WTC11 (cell line): ENCODE measurements at regions not wholly inside any gene's neighbourhood (a gene's known extent, or its start where the extent isn't known, plus 50 kb on each side); places are given as distances from the start of the nearest gene placed in this dataset.
"Not testable (repeated sequence)": the region's sequence is repeated elsewhere in the genome, so short reads cannot be mapped to it uniquely, and the experiment has no call there.

Source experiments
- ATAC-seq: fragments of 200-7000 bp; cut with Tn5 transposase; 2 replicates; pipeline ENCODE4 v1.10.0; 2021; ENCODE audit warnings: mild to moderate bottlenecking, moderate library complexity
- CTCF ChIA-PET: fragments of 300-600 bp; sonication (Branson Sonifier 250); formaldehyde crosslinking; loops from one replicate; lab custom pipeline; 2021; ENCODE audit warnings: antibody characterized with exemption; lab: Charles Lee
- POLR2A ChIA-PET: fragments of 350-600 bp; sonication (Branson Sonifier 250); formaldehyde crosslinking; loops from one replicate; lab custom pipeline; 2021; ENCODE audit warnings: antibody characterized with exemption; lab: Charles Lee
- DNase-seq: peaks from one replicate; pipeline ENCODE4 v3.0.0; 2021; ENCODE audit warnings: low spot score
- H3K27ac Mint-ChIP-seq: 2 replicates; pipeline ENCODE4 v1.8.0; 2021; ENCODE audit warnings: mixed read lengths
- H3K27me3 Mint-ChIP-seq: 2 replicates; pipeline ENCODE4 v1.8.0; 2021; ENCODE audit warnings: low read depth, mild to moderate bottlenecking, moderate library complexity, mixed read lengths
- H3K36me3 Mint-ChIP-seq: 2 replicates; pipeline ENCODE4 v1.8.0; 2021; ENCODE audit warnings: mixed read lengths
- H3K4me1 Mint-ChIP-seq: 2 replicates; pipeline ENCODE4 v1.8.0; 2022; ENCODE audit warnings: mixed read lengths
- H3K4me3 Mint-ChIP-seq: 2 replicates; pipeline ENCODE4 v1.8.0; 2021; ENCODE audit warnings: mild to moderate bottlenecking, moderate library complexity, mixed read lengths
- H3K9me3 Mint-ChIP-seq: 2 replicates; pipeline ENCODE4 v1.8.0; 2021; ENCODE audit warnings: mixed read lengths
- ATF2 ChIP-seq: sonication (generic); formaldehyde crosslinking; IDR thresholded peaks from 2 replicates; pipeline ENCODE4 v1.8.1; 2022; ENCODE audit warnings: low read depth, missing genetic modification reagents, borderline replicate concordance
- CREB1 ChIP-seq: sonication (generic); formaldehyde crosslinking; IDR thresholded peaks from 2 replicates; pipeline ENCODE4 v1.8.0; 2023; ENCODE audit warnings: mild to moderate bottlenecking, missing genetic modification reagents
- E2F4 ChIP-seq: sonication (generic); formaldehyde crosslinking; IDR thresholded peaks from 2 replicates; pipeline ENCODE4 v1.8.1; 2022; ENCODE audit warnings: low read depth, mild to moderate bottlenecking, moderate library complexity, missing genetic modification reagents, borderline replicate concordance
- GRHL2 ChIP-seq: fragments of 250-450 bp; sonication (Bioruptor Pico); IDR thresholded peaks from 2 replicates; pipeline ENCODE4 v1.8.0; 2022; ENCODE audit warnings: mild to moderate bottlenecking, moderate library complexity; ENCODE audit not compliant: insufficient replicate concordance, severe bottlenecking
- HMGA2 ChIP-seq: fragments of 250-450 bp; sonication (Bioruptor Pico); IDR thresholded peaks from 2 replicates; pipeline ENCODE4 v1.4.0; 2021; ENCODE audit warnings: mild to moderate bottlenecking, moderate library complexity
- NFATC4 ChIP-seq: fragments of 250-450 bp; sonication (Bioruptor Pico); IDR thresholded peaks from 2 replicates; pipeline ENCODE4 v1.9.0; 2021; ENCODE audit warnings: mild to moderate bottlenecking
- NFE2L1 ChIP-seq: sonication (generic); formaldehyde crosslinking; IDR thresholded peaks from 2 replicates; pipeline ENCODE4 v1.8.1; 2023; ENCODE audit warnings: missing genetic modification reagents
- TEAD4 ChIP-seq: sonication (generic); formaldehyde crosslinking; IDR thresholded peaks from 2 replicates; pipeline ENCODE4 v1.8.0; 2022; ENCODE audit warnings: mild to moderate bottlenecking, missing genetic modification reagents
- ZNF121 ChIP-seq: sonication (generic); formaldehyde crosslinking; IDR thresholded peaks from 2 replicates; pipeline ENCODE4 v1.8.0; 2023; ENCODE audit warnings: missing genetic modification reagents
- ZNF396 ChIP-seq: fragments of 250-450 bp; sonication (Bioruptor Pico); IDR thresholded peaks from 2 replicates; pipeline ENCODE4 v1.8.0; 2021; ENCODE audit warnings: mild to moderate bottlenecking, moderate library complexity, borderline replicate concordance
- ZNF423 ChIP-seq: fragments of 250-450 bp; sonication (Bioruptor Pico); IDR thresholded peaks from 2 replicates; pipeline ENCODE4 v2.1.2; 2022; ENCODE audit warnings: mild to moderate bottlenecking, moderate library complexity
- TF ChIP-seq, protein P1 (sequence below): sonication (generic); formaldehyde crosslinking; IDR thresholded peaks from 2 replicates; pipeline ENCODE4 v1.8.1; 2023; ENCODE audit warnings: mild to moderate bottlenecking, missing genetic modification reagents, borderline replicate concordance
- TF ChIP-seq, protein P2 (sequence below): fragments of 250-450 bp; sonication (Bioruptor Pico); IDR thresholded peaks from 2 replicates; pipeline ENCODE4 v1.9.0; 2021; ENCODE audit warnings: mild to moderate bottlenecking, borderline replicate concordance
- TF ChIP-seq, protein P3 (sequence below): fragments of 250-450 bp; sonication (Bioruptor Pico); IDR thresholded peaks from 2 replicates; pipeline ENCODE4 v1.9.0; 2021; ENCODE audit warnings: mild to moderate bottlenecking

DNA sequence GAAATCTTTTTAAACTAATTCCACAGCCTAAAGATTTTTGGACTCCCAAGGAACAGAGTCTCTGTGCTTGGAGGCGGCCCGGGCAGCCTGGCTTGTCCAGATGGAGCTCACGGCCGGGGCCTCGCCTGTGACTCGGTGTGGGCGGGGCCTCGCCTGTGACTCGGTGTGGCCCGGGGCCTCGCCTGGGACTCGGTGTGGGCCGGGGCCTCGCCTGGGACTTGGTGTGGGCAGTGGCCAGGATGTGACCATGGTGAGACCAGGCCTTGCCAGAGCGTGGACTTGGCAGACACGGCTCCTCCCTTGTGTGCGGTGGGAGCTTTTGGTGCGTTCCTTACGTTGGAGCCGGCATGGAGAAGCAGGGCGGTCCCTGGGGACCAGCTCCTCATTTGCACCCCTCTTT, 92.3 kb downstream of the METRNL start:
- Mint-ChIP-seq H3K27me3 (no peaks in the 10 kb centered on the region; the same call in 1 of the 2 replicates), H3K4me1 (peaks cover 9% of the 10 kb centered on the region), H3K36me3 (peaks cover 3% of the 10 kb centered on the region; the same call in 1 of the 2 replicates), H3K27ac (no peak overlapping the region), H3K9me3 (peaks cover 21% of the 10 kb centered on the region), H3K4me3 (no peak overlapping the region)
- TF ChIP-seq ZNF396 (CRISPR knock-in tag) (no peak), ZNF423 (CRISPR knock-in tag) (no peak), CREB1 (CRISPR knock-in tag) (no peak)
- ATAC-seq (0 out of 2 replicates have a peak, but pooled peaks have one; percentile 46), DNase-seq (peak; percentile 21)
- ChIA-PET CTCF (no interaction called here), POLR2A (no interaction called here)

- peaks cover 17% of the 10 kb centered on the region for H3K9me3 Mint-ChIP-seq
- H3K27me3 Mint-ChIP-seq, H3K4me1 Mint-ChIP-seq, ATAC-seq, H3K4me3 Mint-ChIP-seq, H3K36me3 Mint-ChIP-seq, H3K27ac Mint-ChIP-seq, POLR2A ChIA-PET, CTCF ChIA-PET: not testable (repeated sequence)
- peak; percentile 3 for DNase-seq
Observed at GRCh38 chr17:83172099-83172498, 92.7 kb downstream of the METRNL start.

DNA sequence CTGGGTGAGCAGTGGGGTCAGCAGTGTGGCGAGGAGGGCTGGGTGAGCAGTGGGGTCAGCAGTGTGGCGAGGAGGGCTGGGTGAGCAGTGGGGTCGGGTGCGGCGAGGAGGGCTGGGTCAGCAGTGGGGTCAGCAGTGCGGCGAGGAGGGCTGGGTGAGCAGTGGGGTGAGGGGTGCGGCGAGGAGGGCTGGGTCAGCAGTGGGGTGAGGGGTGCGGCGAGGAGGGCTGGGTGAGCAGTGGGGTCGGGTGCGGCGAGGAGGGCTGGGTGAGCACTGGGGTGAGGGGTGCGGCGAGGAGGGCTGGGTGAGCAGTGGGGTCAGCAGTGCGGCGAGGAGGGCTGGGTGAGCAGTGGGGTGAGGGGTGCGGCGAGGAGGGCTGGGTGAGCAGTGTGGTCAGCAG, 93.2 kb downstream of the METRNL start:
- CTCF ChIA-PET, H3K27ac Mint-ChIP-seq, H3K4me1 Mint-ChIP-seq, POLR2A ChIA-PET, H3K27me3 Mint-ChIP-seq, DNase-seq, ATAC-seq, H3K36me3 Mint-ChIP-seq, H3K4me3 Mint-ChIP-seq: not testable (repeated sequence)
- peaks cover 12% of the 10 kb centered on the region for H3K9me3 Mint-ChIP-seq

GRCh38 chr17:83173180-83173913, 93.9 kb downstream of the METRNL start:
- H3K36me3 Mint-ChIP-seq, H3K27me3 Mint-ChIP-seq, POLR2A ChIA-PET, H3K4me3 Mint-ChIP-seq, CTCF ChIA-PET, H3K9me3 Mint-ChIP-seq, ATAC-seq, H3K27ac Mint-ChIP-seq, H3K4me1 Mint-ChIP-seq: not testable (repeated sequence)
- peak; percentile 11 for DNase-seq

- H3K27me3 Mint-ChIP-seq, result no peaks in the 10 kb centered on the region; the same call in 1 of the 2 replicates
- ChIA-PET CTCF (no interaction called here), POLR2A (no interaction called here)
- ATAC-seq, result no peak
- no peak for DNase-seq
- no peaks in the 10 kb centered on the region; the same call in 1 of the 2 replicates for H3K36me3 Mint-ChIP-seq
- peaks cover 9% of the 10 kb centered on the region for H3K4me1 Mint-ChIP-seq
- no peak overlapping the region for H3K4me3 Mint-ChIP-seq
- no peak overlapping the region for H3K27ac Mint-ChIP-seq
- H3K9me3 Mint-ChIP-seq, result peaks cover 6% of the 10 kb centered on the region
- TF ChIP-seq ATF2 (CRISPR knock-in tag) (no peak), GRHL2 (no peak), E2F4 (CRISPR knock-in tag) (no peak), ZNF121 (no peak), NFATC4 (CRISPR knock-in tag) (no peak), TEAD4 (CRISPR knock-in tag) (no peak), HMGA2 (CRISPR knock-in tag) (no peak), NFE2L1 (CRISPR knock-in tag) (no peak)
- TF ChIP-seq, protein P1, sequence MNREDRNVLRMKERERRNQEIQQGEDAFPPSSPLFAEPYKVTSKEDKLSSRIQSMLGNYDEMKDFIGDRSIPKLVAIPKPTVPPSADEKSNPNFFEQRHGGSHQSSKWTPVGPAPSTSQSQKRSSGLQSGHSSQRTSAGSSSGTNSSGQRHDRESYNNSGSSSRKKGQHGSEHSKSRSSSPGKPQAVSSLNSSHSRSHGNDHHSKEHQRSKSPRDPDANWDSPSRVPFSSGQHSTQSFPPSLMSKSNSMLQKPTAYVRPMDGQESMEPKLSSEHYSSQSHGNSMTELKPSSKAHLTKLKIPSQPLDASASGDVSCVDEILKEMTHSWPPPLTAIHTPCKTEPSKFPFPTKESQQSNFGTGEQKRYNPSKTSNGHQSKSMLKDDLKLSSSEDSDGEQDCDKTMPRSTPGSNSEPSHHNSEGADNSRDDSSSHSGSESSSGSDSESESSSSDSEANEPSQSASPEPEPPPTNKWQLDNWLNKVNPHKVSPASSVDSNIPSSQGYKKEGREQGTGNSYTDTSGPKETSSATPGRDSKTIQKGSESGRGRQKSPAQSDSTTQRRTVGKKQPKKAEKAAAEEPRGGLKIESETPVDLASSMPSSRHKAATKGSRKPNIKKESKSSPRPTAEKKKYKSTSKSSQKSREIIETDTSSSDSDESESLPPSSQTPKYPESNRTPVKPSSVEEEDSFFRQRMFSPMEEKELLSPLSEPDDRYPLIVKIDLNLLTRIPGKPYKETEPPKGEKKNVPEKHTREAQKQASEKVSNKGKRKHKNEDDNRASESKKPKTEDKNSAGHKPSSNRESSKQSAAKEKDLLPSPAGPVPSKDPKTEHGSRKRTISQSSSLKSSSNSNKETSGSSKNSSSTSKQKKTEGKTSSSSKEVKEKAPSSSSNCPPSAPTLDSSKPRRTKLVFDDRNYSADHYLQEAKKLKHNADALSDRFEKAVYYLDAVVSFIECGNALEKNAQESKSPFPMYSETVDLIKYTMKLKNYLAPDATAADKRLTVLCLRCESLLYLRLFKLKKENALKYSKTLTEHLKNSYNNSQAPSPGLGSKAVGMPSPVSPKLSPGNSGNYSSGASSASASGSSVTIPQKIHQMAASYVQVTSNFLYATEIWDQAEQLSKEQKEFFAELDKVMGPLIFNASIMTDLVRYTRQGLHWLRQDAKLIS (CRISPR knock-in tag), result no peak
- TF ChIP-seq, protein P2, sequence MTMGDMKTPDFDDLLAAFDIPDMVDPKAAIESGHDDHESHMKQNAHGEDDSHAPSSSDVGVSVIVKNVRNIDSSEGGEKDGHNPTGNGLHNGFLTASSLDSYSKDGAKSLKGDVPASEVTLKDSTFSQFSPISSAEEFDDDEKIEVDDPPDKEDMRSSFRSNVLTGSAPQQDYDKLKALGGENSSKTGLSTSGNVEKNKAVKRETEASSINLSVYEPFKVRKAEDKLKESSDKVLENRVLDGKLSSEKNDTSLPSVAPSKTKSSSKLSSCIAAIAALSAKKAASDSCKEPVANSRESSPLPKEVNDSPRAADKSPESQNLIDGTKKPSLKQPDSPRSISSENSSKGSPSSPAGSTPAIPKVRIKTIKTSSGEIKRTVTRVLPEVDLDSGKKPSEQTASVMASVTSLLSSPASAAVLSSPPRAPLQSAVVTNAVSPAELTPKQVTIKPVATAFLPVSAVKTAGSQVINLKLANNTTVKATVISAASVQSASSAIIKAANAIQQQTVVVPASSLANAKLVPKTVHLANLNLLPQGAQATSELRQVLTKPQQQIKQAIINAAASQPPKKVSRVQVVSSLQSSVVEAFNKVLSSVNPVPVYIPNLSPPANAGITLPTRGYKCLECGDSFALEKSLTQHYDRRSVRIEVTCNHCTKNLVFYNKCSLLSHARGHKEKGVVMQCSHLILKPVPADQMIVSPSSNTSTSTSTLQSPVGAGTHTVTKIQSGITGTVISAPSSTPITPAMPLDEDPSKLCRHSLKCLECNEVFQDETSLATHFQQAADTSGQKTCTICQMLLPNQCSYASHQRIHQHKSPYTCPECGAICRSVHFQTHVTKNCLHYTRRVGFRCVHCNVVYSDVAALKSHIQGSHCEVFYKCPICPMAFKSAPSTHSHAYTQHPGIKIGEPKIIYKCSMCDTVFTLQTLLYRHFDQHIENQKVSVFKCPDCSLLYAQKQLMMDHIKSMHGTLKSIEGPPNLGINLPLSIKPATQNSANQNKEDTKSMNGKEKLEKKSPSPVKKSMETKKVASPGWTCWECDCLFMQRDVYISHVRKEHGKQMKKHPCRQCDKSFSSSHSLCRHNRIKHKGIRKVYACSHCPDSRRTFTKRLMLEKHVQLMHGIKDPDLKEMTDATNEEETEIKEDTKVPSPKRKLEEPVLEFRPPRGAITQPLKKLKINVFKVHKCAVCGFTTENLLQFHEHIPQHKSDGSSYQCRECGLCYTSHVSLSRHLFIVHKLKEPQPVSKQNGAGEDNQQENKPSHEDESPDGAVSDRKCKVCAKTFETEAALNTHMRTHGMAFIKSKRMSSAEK, result no peak
- TF ChIP-seq, protein P3, sequence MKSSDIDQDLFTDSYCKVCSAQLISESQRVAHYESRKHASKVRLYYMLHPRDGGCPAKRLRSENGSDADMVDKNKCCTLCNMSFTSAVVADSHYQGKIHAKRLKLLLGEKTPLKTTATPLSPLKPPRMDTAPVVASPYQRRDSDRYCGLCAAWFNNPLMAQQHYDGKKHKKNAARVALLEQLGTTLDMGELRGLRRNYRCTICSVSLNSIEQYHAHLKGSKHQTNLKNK, result no peak
Observed at GRCh38 chr17:83173914-83174361, 94.5 kb downstream of the METRNL start.
